Prostate gland (tissue), 2 donors: ENCODE measurements at regions not wholly inside any gene's neighbourhood (a gene's known extent, or its start where the extent isn't known, plus 50 kb on each side); places are given as distances from the start of the nearest gene placed in this dataset.

Experiments
- CTCF ChIP-seq, 4 experiments: fragments of 200-600 bp in 2 of 4; fragments of 450-650 bp in 2 of 4; sonication (generic) in 2 of 4; IDR thresholded peaks; 1 replicate in 3 of 4; 2 replicates in 1 of 4; pipeline ENCODE4 v1.5.1; 2016 to 2019; ENCODE audit warnings: antibody characterized with exemption in 4 of 4, mild to moderate bottlenecking in 2 of 4, moderate library complexity in 2 of 4
- POLR2A ChIP-seq: fragments of 450-650 bp; IDR thresholded peaks from one replicate; pipeline ENCODE4 v1.6.1; 2016; ENCODE audit warnings: antibody characterized with exemption, mild to moderate bottlenecking

- no peak for TF ChIP-seq CTCF (IDR thresholded peaks at IDR 0.05)
- TF ChIP-seq POLR2A: no peak
Observed at GRCh38 chr14:38663382-38663781, 407.5 kb upstream of the CLEC14A start.
